ENCODE measurements at regions not wholly inside any gene's neighbourhood (a gene's known extent, or its start where the extent isn't known, plus 50 kb on each side); places are given as distances from the start of the nearest gene placed in this dataset.

DNA sequence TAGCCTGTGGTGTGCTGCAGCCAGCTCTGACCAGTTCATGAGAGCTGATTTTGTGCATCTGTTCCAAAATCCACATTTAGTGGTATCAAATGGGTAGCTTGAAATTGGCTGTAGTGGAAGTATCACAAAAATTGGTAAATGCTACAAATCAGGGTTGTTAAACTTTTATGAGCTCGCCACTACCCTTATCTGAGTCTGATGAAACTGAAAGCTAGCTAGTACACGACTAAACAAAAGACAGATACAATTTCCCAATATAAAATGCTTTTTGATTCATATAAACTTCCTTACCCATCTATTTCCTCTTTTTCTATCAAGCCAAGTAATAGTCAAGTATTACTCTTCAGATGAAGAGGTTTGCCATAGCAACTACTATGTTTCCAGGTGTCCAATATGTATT, 392.0 kb downstream of the TMEM161B start:
- TF ChIP-seq CTCF (IDR thresholded peaks at IDR 0.05) (no peak), POLR2A (IDR thresholded peaks at IDR 0.05) (no peak), POLR2AphosphoS5 (IDR thresholded peaks at IDR 0.05) (no peak)
